ENCODE measurements at regions not wholly inside any gene's neighbourhood (a gene's known extent, or its start where the extent isn't known, plus 50 kb on each side); places are given as distances from the start of the nearest gene placed in this dataset.

GRCh38 chr7:145643981-145644380 is 472.6 kb upstream of the CNTNAP2 start:
- no peak for TF ChIP-seq EZH2 (IDR thresholded peaks at IDR 0.05; ENCODE audit: borderline replicate concordance, low read length)
- TF ChIP-seq, protein P1, sequence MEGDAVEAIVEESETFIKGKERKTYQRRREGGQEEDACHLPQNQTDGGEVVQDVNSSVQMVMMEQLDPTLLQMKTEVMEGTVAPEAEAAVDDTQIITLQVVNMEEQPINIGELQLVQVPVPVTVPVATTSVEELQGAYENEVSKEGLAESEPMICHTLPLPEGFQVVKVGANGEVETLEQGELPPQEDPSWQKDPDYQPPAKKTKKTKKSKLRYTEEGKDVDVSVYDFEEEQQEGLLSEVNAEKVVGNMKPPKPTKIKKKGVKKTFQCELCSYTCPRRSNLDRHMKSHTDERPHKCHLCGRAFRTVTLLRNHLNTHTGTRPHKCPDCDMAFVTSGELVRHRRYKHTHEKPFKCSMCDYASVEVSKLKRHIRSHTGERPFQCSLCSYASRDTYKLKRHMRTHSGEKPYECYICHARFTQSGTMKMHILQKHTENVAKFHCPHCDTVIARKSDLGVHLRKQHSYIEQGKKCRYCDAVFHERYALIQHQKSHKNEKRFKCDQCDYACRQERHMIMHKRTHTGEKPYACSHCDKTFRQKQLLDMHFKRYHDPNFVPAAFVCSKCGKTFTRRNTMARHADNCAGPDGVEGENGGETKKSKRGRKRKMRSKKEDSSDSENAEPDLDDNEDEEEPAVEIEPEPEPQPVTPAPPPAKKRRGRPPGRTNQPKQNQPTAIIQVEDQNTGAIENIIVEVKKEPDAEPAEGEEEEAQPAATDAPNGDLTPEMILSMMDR (IDR thresholded peaks at IDR 0.05; ENCODE audit: low read length), result no peak

All from OCI-LY1 (cell line).